Uterus (tissue), 2 donors: ENCODE measurements at regions not wholly inside any gene's neighbourhood (a gene's known extent, or its start where the extent isn't known, plus 50 kb on each side); places are given as distances from the start of the nearest gene placed in this dataset.

Source experiments
- CTCF ChIP-seq, 4 experiments: fragments of 200-600 bp in 2 of 4; fragments of 450-650 bp in 2 of 4; sonication (generic) in 2 of 4; IDR thresholded peaks; one replicate each; pipeline ENCODE4 v1.5.1; 2016 to 2019; ENCODE audit warnings: antibody characterized with exemption in 4 of 4, mild to moderate bottlenecking in 2 of 4, moderate library complexity in 1 of 4
- POLR2A ChIP-seq, 2 donors: fragments of 450-650 bp; IDR thresholded peaks; one replicate each; pipeline ENCODE4 v1.6.1; 2016; ENCODE audit warnings: antibody characterized with exemption in 2 of 2, mild to moderate bottlenecking in 1 of 2, moderate library complexity in 1 of 2

DNA sequence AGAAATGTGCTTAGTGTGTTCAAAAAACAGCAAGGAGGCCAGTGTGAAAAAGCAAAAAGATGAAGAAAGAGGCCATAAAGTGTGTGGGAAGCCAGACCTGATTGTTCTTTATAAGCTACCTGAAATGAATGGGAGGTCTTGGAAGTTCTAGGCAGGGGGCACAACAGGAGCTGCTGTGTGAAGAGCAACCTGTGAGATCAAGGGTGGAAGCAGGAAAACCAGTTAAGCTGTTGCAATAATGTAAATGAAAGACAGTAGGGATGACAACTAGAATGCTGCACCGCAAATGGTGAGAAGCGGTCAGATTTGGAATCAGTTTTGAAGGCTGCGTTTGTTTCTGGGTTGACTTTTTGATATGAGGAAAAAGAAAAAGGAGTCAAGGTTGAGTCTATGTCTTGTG is 123.5 kb downstream of the TMEM144 start:
- no peak for TF ChIP-seq POLR2A (IDR thresholded peaks at IDR 0.05)
- TF ChIP-seq CTCF (IDR thresholded peaks at IDR 0.05): no peak
